CD4-positive, CD25-positive, alpha-beta regulatory T cell (primary cell): ENCODE measurements at regions not wholly inside any gene's neighbourhood (a gene's known extent, or its start where the extent isn't known, plus 50 kb on each side); places are given as distances from the start of the nearest gene placed in this dataset.

Experiments
- ATAC-seq, 2 donors: fragments of 150-1000 bp; cut with Tn5 transposase; one replicate each; pipeline ENCODE4 v1.10.0; 2021; ENCODE audit warnings: low read depth in 2 of 2, moderate number of reproducible peaks in 2 of 2, moderate library complexity in 1 of 2
- DNase-seq, 3 donors: peaks; one replicate each; pipeline versions ENCODE4 v3.0.0 to v3.0.0-alpha.2; 2012 to 2022; ENCODE audit warnings: mixed read lengths in 1 of 3
- H3K27ac ChIP-seq: one replicate; pipeline ENCODE4 v1.7.0; 2013; ENCODE audit warnings: mild to moderate bottlenecking, low read length; ENCODE audit not compliant: insufficient read depth, poor library complexity, severe bottlenecking
- H3K27me3 ChIP-seq: one replicate; pipeline ENCODE4 v1.7.0; 2013; ENCODE audit warnings: low read length; ENCODE audit not compliant: control insufficient read depth, insufficient read depth
- H3K36me3 ChIP-seq: one replicate; pipeline ENCODE4 v1.7.0; 2013; ENCODE audit warnings: mild to moderate bottlenecking, low read length, moderate library complexity; ENCODE audit not compliant: control insufficient read depth, insufficient read depth
- H3K4me1 ChIP-seq: 2 replicates; pipeline ENCODE4 v1.7.0; 2013; ENCODE audit warnings: mild to moderate bottlenecking, low read length; ENCODE audit not compliant: insufficient read depth, control insufficient read depth, poor library complexity, severe bottlenecking
- H3K4me3 ChIP-seq: one replicate; pipeline ENCODE4 v1.7.0; 2013; ENCODE audit warnings: low read depth, mild to moderate bottlenecking, low read length, moderate library complexity
- H3K9me3 ChIP-seq, 2 experiments: 1 replicate in 1 of 2; 2 replicates in 1 of 2; pipeline ENCODE4 v1.7.0; 2013; ENCODE audit warnings: low read length in 2 of 2, mild to moderate bottlenecking in 1 of 2, moderate library complexity in 1 of 2; ENCODE audit not compliant: control insufficient read depth in 2 of 2
- H3K27ac Mint-ChIP-seq, 3 donors: one replicate each; pipeline ENCODE4 v1.8.0; 2020 to 2022; ENCODE audit warnings: mild to moderate bottlenecking in 3 of 3, mixed read lengths in 3 of 3, moderate library complexity in 2 of 3
- H3K27me3 Mint-ChIP-seq: one replicate; pipeline ENCODE4 v1.8.0; 2022; ENCODE audit warnings: mild to moderate bottlenecking, mixed read lengths
- H3K36me3 Mint-ChIP-seq: one replicate; pipeline ENCODE4 v1.8.0; 2020; ENCODE audit warnings: mixed read lengths
- H3K4me1 Mint-ChIP-seq, 4 donors: one replicate each; pipeline ENCODE4 v1.8.0; 2020 to 2022; ENCODE audit warnings: mixed read lengths in 4 of 4, mild to moderate bottlenecking in 1 of 4
- H3K4me3 Mint-ChIP-seq, 4 donors: one replicate each; pipeline ENCODE4 v1.8.0; 2020 to 2022; ENCODE audit warnings: mild to moderate bottlenecking in 4 of 4, mixed read lengths in 4 of 4, moderate library complexity in 3 of 4
- H3K9me3 Mint-ChIP-seq, 7 donors: one replicate each; pipeline ENCODE4 v1.8.0; 2020 to 2022; ENCODE audit warnings: mixed read lengths in 7 of 7, mild to moderate bottlenecking in 3 of 7, moderate library complexity in 2 of 7

DNA sequence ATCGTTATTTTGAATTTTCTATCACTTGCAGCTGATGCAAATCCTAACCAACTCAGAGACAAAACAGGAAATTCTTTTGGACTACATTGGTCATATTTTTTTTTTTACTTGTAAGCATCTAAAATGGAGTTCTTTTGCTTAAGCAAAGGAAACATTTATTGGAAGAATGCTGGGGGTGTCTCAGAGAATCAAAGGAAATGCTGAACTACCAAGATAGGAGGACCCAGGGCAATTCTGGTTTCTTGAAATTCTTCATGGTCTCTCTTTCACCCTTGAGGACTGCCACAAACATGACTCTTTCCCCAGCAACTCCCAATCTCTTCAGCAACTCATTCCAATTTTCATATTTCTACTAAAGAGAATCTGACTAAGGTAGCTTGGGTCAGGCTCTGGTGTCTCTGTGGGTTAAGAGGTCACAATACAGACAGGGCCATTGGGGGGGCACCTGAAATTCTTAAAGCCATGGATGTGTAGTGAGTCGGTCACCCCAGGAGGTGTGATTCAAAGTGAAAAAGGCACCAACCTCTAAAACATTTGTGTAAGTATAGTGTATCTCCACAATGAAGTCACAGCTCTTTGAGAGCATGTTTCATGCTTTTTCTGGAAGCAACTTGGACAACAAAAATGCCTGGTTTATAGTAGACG, 171.1 kb upstream of the FGGY start:
- Mint-ChIP-seq H3K4me3 (no peak overlapping the region), H3K27ac (no peak overlapping the region), H3K9me3 (peaks cover 0 to 8% (median 3%) of the 10 kb centered on the region in 7 donors), H3K27me3 (peaks cover 18% of the 10 kb centered on the region), H3K4me1 (no peaks in the 10 kb centered on the region), H3K36me3 (no peaks in the 10 kb centered on the region)
- no peak for DNase-seq
- no peaks in the 10 kb centered on the region for H3K4me1 ChIP-seq
- ATAC-seq: no peak
- no peaks in the 10 kb centered on the region for H3K36me3 ChIP-seq
- H3K27me3 ChIP-seq: peaks cover 19% of the 10 kb centered on the region
- no peak overlapping the region for H3K27ac ChIP-seq
- no peak overlapping the region for H3K4me3 ChIP-seq
- H3K9me3 ChIP-seq: no peaks in the 10 kb centered on the region

DNA sequence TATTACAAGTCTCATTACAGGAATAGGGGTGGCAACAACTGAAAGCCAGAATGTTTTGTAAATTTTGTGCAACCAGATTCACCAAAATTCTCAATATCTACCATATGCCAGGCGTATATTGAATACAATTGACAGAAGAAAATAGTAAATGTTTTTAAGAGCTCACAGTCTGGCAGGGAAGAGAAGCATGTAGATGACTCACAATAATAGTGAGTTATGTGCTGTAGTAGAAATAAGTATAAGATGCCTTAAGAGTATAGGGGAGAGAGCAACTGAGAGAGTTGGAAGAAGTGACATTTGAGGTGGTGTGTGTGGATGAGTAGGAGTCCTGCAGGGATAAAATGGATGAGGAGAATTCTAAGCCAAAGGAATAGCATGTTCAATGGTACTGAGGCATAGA, 170.5 kb upstream of the FGGY start:
- Histone ChIP-seq H3K27ac (no peak overlapping the region), H3K9me3 (no peaks in the 10 kb centered on the region), H3K36me3 (no peaks in the 10 kb centered on the region), H3K4me1 (no peaks in the 10 kb centered on the region), H3K27me3 (peaks cover 14% of the 10 kb centered on the region), H3K4me3 (no peak overlapping the region)
- DNase-seq (no peak), ATAC-seq (no peak)
- Mint-ChIP-seq H3K4me1 (no peaks in the 10 kb centered on the region), H3K27me3 (peaks cover 12% of the 10 kb centered on the region), H3K9me3 (peaks cover 0 to 8% (median 3%) of the 10 kb centered on the region in 7 donors), H3K36me3 (no peaks in the 10 kb centered on the region), H3K27ac (no peak overlapping the region), H3K4me3 (no peak overlapping the region)

DNA sequence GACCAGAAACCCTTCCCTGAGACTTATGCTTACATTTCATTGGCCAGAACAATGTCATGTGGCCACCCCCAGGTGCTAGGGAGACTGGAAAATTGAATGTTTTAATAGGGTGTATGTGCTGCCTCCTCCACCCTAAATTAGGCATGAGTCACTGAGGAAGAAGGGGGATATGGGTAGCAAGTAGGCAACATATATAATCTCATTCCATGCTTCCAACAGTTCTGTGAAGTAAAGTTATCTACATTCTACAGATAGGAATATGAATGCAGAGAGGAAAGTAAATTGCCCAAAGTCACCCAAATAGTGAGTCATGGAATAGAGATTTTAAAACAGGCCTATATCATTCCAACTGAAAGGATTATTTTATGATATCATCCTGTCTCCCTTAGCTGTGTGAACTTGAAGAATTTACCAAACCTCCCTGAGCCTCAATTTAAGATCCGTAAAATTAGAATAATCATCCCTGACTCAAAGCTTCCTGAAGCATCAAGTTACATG, 168.6 kb upstream of the FGGY start:
- Histone ChIP-seq H3K27me3 (peaks cover 7% of the 10 kb centered on the region), H3K27ac (no peak overlapping the region), H3K4me3 (no peak overlapping the region), H3K4me1 (no peaks in the 10 kb centered on the region), H3K9me3 (no peaks in the 10 kb centered on the region), H3K36me3 (no peaks in the 10 kb centered on the region)
- Mint-ChIP-seq H3K27ac (no peak overlapping the region), H3K27me3 (peaks cover 8% of the 10 kb centered on the region), H3K9me3 (peaks cover 0 to 8% (median 2%) of the 10 kb centered on the region in 7 donors), H3K4me3 (no peak overlapping the region), H3K36me3 (no peaks in the 10 kb centered on the region), H3K4me1 (no peaks in the 10 kb centered on the region)
- DNase-seq: no peak
- ATAC-seq: no peak

DNA sequence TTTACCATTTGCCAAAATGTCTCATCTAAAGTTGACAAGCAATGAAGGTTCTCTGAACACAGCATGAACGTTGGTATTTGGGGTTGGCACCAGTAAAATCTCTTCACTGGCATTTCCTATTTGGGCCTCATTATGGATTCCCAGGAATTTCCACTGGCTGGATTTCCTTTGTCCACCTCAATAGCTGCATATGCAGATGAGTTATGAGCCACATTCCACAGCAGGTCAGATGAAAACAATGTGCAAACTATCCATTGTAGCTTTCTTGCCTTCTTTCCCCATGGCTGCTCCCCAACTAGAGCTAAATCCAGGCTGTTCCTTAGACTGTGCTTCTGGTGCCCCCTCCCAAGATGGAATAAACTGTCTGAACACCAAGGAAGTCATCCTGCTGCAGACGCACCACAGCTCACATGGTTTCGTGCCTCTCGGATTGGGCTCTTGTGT, 168.1 kb upstream of the FGGY start:
- H3K9me3 ChIP-seq: no peaks in the 10 kb centered on the region
- H3K27ac ChIP-seq: no peak overlapping the region
- Mint-ChIP-seq H3K4me1 (no peaks in the 10 kb centered on the region), H3K27ac (no peak overlapping the region), H3K4me3 (no peak overlapping the region), H3K9me3 (peaks cover 0 to 8% (median 1%) of the 10 kb centered on the region in 7 donors), H3K36me3 (no peaks in the 10 kb centered on the region), H3K27me3 (peaks cover 8% of the 10 kb centered on the region)
- DNase-seq (no peak), ATAC-seq (no peak)
- no peaks in the 10 kb centered on the region for H3K4me1 ChIP-seq
- peaks cover 3% of the 10 kb centered on the region for H3K27me3 ChIP-seq
- H3K4me3 ChIP-seq: no peak overlapping the region
- no peaks in the 10 kb centered on the region for H3K36me3 ChIP-seq

DNA sequence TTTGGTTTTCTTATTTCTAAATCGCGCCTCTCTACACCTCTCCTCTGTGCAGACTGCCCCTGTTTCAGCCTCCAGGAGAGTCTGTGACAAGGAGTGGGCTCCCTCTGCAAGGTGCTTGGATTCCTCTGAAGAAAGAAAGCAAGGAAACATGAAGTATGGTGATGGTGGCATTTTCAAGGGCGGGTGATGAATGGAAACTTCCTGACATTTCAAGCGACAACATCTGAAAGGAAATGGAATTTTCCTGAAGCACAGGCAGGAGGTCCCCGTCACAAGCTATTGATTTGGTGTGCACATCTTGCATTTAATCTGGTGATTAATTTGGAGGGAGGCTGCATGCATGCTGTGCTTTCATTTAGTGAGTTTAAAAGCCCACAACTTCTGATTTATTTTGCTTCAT, 164.6 kb upstream of the FGGY start:
- no peak overlapping the region for H3K4me3 ChIP-seq
- H3K27me3 ChIP-seq: peaks cover 3% of the 10 kb centered on the region
- H3K27me3 Mint-ChIP-seq: peaks cover 6% of the 10 kb centered on the region
- DNase-seq (no peak), ATAC-seq (no peak)
- no peak overlapping the region for H3K27ac ChIP-seq
- H3K27ac Mint-ChIP-seq: no peak overlapping the region
- no peaks in the 10 kb centered on the region for H3K9me3 ChIP-seq
- no peaks in the 10 kb centered on the region for H3K36me3 ChIP-seq
- no peaks in the 10 kb centered on the region for H3K4me1 ChIP-seq
- no peaks in the 10 kb centered on the region for H3K9me3 Mint-ChIP-seq
- H3K4me3 Mint-ChIP-seq: no peak overlapping the region
- no peaks in the 10 kb centered on the region for H3K36me3 Mint-ChIP-seq
- H3K4me1 Mint-ChIP-seq: no peaks in the 10 kb centered on the region

DNA sequence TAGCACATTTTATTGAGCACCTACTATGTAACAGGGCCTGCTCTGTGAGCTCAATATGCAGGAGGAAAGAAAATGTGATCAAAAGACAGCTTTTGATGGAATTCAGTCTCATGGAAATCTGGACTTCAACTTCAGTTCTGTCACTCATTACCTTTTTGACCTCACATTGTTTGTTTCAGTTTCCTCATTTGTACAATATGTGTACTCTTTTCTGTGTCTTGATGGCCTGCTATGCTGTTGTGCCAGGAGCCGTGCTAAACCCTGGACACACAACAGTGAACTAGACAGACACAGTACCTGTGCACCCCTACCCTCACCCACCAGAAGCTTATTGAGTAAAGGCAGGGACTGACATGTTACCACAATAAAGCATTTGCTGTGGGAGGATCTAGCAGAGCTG, 162.9 kb upstream of the FGGY start:
- Mint-ChIP-seq H3K36me3 (no peaks in the 10 kb centered on the region), H3K4me3 (no peak overlapping the region), H3K9me3 (no peaks in the 10 kb centered on the region), H3K4me1 (peaks cover 0 to 4% (median 0%) of the 10 kb centered on the region in 4 donors), H3K27me3 (peaks cover 6% of the 10 kb centered on the region), H3K27ac (no peak overlapping the region)
- ATAC-seq: no peak
- Histone ChIP-seq H3K9me3 (no peaks in the 10 kb centered on the region), H3K27ac (no peak overlapping the region), H3K4me3 (no peak overlapping the region), H3K4me1 (no peaks in the 10 kb centered on the region), H3K36me3 (no peaks in the 10 kb centered on the region), H3K27me3 (peaks cover under 1% of the 10 kb centered on the region)
- no peak for DNase-seq

DNA sequence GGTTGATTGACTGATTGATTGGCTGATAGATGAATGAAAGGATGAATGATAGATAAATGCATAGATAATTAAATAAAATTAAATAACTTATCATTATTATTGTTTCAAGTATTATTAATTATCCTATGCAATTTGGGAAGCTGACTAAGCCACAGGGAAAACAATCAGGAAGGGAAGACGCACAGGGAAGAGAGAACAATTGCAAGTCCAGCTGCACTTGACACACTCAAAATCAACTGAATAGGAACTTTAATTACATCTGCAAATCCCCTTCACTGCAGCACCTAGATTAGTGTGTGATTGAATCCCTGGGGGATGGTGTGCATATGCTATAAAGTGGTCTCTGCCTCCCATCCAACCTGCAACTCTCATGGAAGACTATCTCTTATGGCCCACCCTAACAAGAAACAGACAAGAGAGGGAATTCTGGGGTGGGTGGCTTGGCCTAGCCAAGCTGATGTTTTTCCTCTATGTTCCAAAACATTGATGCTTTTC, 161.1 kb upstream of the FGGY start:
- Mint-ChIP-seq H3K4me1 (peaks cover 0 to 4% (median 0%) of the 10 kb centered on the region in 4 donors), H3K36me3 (no peaks in the 10 kb centered on the region), H3K4me3 (no peak overlapping the region), H3K9me3 (no peaks in the 10 kb centered on the region), H3K27ac (no peak overlapping the region), H3K27me3 (peaks cover 6% of the 10 kb centered on the region)
- DNase-seq: no peak
- Histone ChIP-seq H3K4me3 (no peak overlapping the region), H3K27me3 (no peaks in the 10 kb centered on the region), H3K9me3 (no peaks in the 10 kb centered on the region), H3K36me3 (no peaks in the 10 kb centered on the region), H3K4me1 (no peaks in the 10 kb centered on the region), H3K27ac (no peak overlapping the region)
- ATAC-seq: no peak
